Retinal pigment epithelial cell (primary cell): ENCODE measurements at regions not wholly inside any gene's neighbourhood (a gene's known extent, or its start where the extent isn't known, plus 50 kb on each side); places are given as distances from the start of the nearest gene placed in this dataset.

Experiments
- DNase-seq: peaks from one replicate; pipeline ENCODE4 v3.0.0-alpha.2; 2010; ENCODE audit warnings: low read depth
- H3K4me3 ChIP-seq: 2 replicates; pipeline ENCODE4 v1.5.1; 2011; ENCODE audit warnings: mild to moderate bottlenecking, low read length, control low read depth, moderate library complexity
- TF ChIP-seq, protein P1 (sequence below): conservative IDR thresholded peaks from 2 replicates; pipeline ENCODE4 v1.5.1; 2011; ENCODE audit warnings: low read depth, low read length, control low read depth, inconsistent platforms

DNA sequence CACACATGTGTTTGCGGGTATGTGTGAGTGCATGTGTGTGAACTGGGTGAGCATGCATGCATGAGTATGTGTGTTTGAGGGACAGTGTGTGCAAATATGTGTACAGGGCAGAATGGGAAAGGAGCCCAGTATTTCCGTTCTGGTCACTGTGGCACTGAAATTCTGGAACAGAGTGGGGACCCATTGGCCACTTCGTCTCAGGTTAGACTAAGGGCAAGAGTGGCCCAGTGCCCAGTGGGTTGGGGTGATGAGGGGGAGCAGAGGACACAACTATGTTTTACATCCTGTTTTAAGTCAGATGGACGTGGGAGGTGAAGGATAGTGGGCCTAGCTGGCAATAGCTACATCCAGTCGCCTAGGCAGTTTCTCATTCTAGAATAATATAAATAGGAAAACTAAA lies 438.5 kb downstream of the DYNC2H1 start:
- no peak overlapping the region for H3K4me3 ChIP-seq
- DNase-seq: no peak
- TF ChIP-seq, protein P1, sequence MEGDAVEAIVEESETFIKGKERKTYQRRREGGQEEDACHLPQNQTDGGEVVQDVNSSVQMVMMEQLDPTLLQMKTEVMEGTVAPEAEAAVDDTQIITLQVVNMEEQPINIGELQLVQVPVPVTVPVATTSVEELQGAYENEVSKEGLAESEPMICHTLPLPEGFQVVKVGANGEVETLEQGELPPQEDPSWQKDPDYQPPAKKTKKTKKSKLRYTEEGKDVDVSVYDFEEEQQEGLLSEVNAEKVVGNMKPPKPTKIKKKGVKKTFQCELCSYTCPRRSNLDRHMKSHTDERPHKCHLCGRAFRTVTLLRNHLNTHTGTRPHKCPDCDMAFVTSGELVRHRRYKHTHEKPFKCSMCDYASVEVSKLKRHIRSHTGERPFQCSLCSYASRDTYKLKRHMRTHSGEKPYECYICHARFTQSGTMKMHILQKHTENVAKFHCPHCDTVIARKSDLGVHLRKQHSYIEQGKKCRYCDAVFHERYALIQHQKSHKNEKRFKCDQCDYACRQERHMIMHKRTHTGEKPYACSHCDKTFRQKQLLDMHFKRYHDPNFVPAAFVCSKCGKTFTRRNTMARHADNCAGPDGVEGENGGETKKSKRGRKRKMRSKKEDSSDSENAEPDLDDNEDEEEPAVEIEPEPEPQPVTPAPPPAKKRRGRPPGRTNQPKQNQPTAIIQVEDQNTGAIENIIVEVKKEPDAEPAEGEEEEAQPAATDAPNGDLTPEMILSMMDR: no peak

DNA sequence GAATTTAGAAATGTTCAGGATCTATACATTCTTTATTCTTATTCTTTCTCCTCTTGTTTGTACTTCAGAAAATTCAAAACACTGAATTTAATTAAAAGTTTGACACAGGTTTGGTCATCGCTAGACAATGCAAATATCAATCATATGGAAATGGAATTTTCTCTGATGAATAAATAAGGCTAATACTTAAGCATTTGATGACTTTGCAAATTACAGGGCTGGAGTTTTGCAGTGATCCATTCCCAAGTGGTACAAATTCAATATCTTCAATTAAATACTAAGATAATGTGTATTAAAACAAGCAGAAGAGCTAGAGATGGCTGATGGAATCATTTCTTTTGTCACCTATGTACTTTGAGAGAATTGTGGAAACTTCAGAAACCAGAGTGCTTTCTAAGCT lies 439.6 kb downstream of the DYNC2H1 start:
- DNase-seq: no peak
- H3K4me3 ChIP-seq: no peak overlapping the region

DNA sequence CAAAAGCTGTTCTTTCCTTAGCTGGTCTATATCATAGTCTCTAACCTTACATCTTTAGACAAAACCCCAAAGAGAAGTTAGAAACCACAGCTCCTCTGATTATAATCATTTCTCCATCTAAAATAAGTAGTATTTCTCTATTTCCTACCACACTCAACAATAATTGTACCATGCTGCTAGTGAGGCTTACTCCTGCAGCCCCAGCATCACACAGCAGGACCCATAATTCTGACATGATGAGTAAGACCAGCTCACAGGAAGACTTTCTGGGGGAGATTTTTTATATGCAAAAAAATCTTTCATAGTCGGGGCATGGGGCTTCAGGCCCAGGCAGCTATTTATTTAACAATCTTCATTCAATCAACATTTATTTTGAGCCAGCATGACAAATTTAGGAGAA lies 441.6 kb downstream of the DYNC2H1 start:
- TF ChIP-seq, protein P1: no peak
- DNase-seq: no peak
- no peak overlapping the region for H3K4me3 ChIP-seq

More for the DNA sequence above, 439.6 kb downstream of the DYNC2H1 start:
- TF ChIP-seq, protein P1: no peak

DNA sequence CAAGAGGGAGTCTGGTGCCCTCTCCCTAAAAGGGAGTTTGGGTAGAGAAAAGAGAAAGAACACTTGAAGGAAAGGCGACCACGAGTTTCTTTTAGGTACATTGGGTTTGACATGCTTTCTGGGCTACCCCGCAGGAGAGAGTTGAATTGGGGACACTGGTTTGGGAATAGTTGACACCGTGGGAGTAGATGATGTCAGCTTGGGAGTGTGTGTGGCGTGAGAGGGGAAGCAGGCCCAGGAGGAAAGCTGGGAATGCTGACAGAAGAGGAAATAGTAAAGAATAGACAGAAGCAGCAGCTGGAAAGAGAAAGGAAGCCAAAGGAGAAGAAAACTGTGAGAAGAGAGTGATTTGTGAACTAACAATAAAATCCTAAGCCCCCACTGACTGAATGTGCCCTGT lies 442.9 kb downstream of the DYNC2H1 start:
- DNase-seq: no peak
- TF ChIP-seq, protein P1: no peak
- no peak overlapping the region for H3K4me3 ChIP-seq

DNA sequence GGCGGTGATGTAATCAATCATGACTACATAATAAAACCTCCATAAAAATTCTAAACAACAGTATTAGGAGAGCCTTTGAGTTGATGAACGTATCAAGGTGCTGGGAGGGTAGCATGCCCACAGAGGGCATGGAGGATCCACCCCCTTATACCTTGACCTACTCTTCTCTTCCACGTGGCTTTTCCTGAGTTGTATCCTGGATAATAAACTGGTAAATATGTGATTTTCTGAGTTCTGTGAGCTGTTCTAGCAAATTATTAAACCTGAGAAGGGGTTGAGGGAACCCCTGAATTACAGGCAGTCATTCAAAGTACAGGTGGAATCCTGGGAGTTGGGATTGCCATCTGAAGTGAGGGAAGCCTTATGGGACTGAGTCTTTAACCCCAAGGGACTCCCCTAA lies 446.9 kb downstream of the DYNC2H1 start:
- DNase-seq: no peak
- TF ChIP-seq, protein P1: no peak
- no peak overlapping the region for H3K4me3 ChIP-seq

DNA sequence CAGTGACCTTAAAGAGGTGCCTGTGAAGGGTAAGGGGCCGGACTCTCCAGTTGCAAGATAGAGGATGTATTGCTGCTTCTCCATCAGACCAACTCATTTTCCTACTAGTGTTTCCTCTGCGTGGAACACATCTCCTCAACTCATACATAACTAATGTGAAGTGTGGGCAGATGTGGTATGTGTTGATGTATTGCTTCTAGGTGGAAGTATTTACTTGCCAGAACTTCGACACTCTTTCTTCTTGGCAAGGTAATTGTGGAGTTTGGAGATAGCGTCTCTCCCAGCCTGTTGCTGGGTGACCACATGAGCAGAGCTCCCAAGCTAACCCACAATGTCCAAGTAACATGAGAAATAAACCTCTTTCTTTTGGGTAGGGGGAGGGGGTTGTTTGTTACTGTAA lies 456.9 kb downstream of the DYNC2H1 start:
- no peak for DNase-seq
- H3K4me3 ChIP-seq: no peak overlapping the region
- TF ChIP-seq, protein P1: no peak

DNA sequence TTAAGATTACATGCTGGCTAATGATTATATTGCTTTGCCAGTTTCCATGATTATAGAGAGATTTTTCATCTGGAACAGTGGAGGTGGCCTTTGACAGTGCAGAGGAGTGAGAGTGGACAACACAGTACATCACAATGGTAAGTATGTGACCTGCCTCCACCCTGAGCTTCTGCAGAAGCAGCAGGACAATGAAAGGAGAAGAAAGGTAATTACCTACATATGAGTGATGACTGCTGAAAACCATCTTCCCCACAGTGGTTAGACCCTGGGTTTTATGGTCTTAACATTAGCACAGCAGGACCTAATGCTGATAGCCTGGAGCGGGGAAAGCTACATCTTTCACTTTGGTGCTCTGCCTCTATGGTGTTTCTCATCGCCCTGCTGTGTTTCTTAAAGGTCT lies 454.7 kb upstream of the DDI1 start:
- TF ChIP-seq, protein P1: no peak
- DNase-seq: no peak
- no peak overlapping the region for H3K4me3 ChIP-seq
